Breast epithelium (tissue), 4 donors: ENCODE measurements at regions not wholly inside any gene's neighbourhood (a gene's known extent, or its start where the extent isn't known, plus 50 kb on each side); places are given as distances from the start of the nearest gene placed in this dataset.

Source experiments
- DNase-seq, 2 donors: peaks; one replicate each; pipeline ENCODE4 v3.0.0-alpha.2; 2019; ENCODE audit warnings: low spot score in 2 of 2
- H3K27ac ChIP-seq, 2 donors: fragments of 200-600 bp; sonication (generic) in 1 of 2; one replicate each; pipeline ENCODE4 v1.5.1; 2016 to 2019; ENCODE audit warnings: mild to moderate bottlenecking in 1 of 2
- H3K27me3 ChIP-seq, 2 donors: fragments of 200-600 bp; sonication (generic) in 1 of 2; one replicate each; pipeline versions ENCODE4 v1.5.1 to v1.6.0; 2017 to 2019; ENCODE audit warnings: control low read depth in 1 of 2, mild to moderate bottlenecking in 1 of 2
- H3K36me3 ChIP-seq: fragments of 200-600 bp; one replicate; pipeline ENCODE4 v1.5.1; 2019
- H3K4me1 ChIP-seq, 2 donors: fragments of 200-600 bp; sonication (generic); one replicate each; pipeline ENCODE4 v1.5.1; 2016 to 2019; ENCODE audit warnings: control low read depth in 1 of 2
- H3K4me3 ChIP-seq, 3 donors: fragments of 200-600 bp; sonication (generic); 1 replicate in 2 of 3; 2 replicates in 1 of 3; pipeline ENCODE4 v1.5.1; 2016 to 2019; ENCODE audit warnings: mild to moderate bottlenecking in 3 of 3, moderate library complexity in 2 of 3
- H3K9me3 ChIP-seq, 2 donors: fragments of 200-600 bp; sonication (generic) in 1 of 2; one replicate each; pipeline ENCODE4 v1.5.1; 2016 to 2019; ENCODE audit warnings: control low read depth in 1 of 2
- CTCF ChIP-seq, 3 donors: fragments of 450-650 bp; IDR thresholded peaks; one replicate each; pipeline ENCODE4 v1.5.1; 2016 to 2017; ENCODE audit warnings: antibody characterized with exemption in 3 of 3, mild to moderate bottlenecking in 3 of 3, moderate library complexity in 3 of 3
- POLR2A ChIP-seq: fragments of 450-650 bp; IDR thresholded peaks from one replicate; pipeline ENCODE4 v1.6.1; 2016; ENCODE audit warnings: antibody characterized with exemption, mild to moderate bottlenecking, moderate library complexity
- POLR2AphosphoS5 ChIP-seq, 3 donors: sonication (generic); formaldehyde crosslinking; IDR thresholded peaks; one replicate each; pipeline ENCODE4 v1.6.1; 2017; ENCODE audit warnings: antibody characterized with exemption in 3 of 3
- intact Hi-C: fragments of 100-400 bp; cut with DNase I; formaldehyde crosslinking; loops from one replicate; pipeline ENCODE4 v1.15.1; 2023; ENCODE audit warnings: low total_unique reads

- Histone ChIP-seq H3K27ac (no peak overlapping the region), H3K27me3 (no peaks in the 10 kb centered on the region), H3K36me3 (no peaks in the 10 kb centered on the region), H3K4me3 (no peak overlapping the region), H3K4me1 (no peaks in the 10 kb centered on the region), H3K9me3 (no peaks in the 10 kb centered on the region)
- DNase-seq: no peak
- TF ChIP-seq CTCF (IDR thresholded peaks at IDR 0.05) (no peak), POLR2A (no peak), POLR2AphosphoS5 (IDR thresholded peaks at IDR 0.05) (no peak)
- intact Hi-C loops: no loop called here
Observed at GRCh38 chr3:25854214-25854613, 64.3 kb downstream of the OXSM start.

GRCh38 chr3:25854635-25855034, 64.7 kb downstream of the OXSM start:
- TF ChIP-seq POLR2AphosphoS5 (IDR thresholded peaks at IDR 0.05) (no peak), CTCF (IDR thresholded peaks at IDR 0.05) (no peak), POLR2A (no peak)
- no peaks in the 10 kb centered on the region for H3K36me3 ChIP-seq
- DNase-seq: no peak
- H3K27me3 ChIP-seq: no peaks in the 10 kb centered on the region
- H3K4me3 ChIP-seq: no peak overlapping the region
- H3K27ac ChIP-seq: no peak overlapping the region
- intact Hi-C loops: no loop called here
- H3K4me1 ChIP-seq: no peaks in the 10 kb centered on the region
- H3K9me3 ChIP-seq: no peaks in the 10 kb centered on the region

GRCh38 chr3:25855266-25855784, 65.4 kb downstream of the OXSM start:
- no peaks in the 10 kb centered on the region for H3K27me3 ChIP-seq
- no peaks in the 10 kb centered on the region for H3K4me1 ChIP-seq
- H3K9me3 ChIP-seq: peaks cover 0 to 3% of the 10 kb centered on the region in 2 donors
- no peak overlapping the region for H3K27ac ChIP-seq
- H3K4me3 ChIP-seq: no peak overlapping the region
- intact Hi-C loops: no loop called here
- no peak for DNase-seq
- no peaks in the 10 kb centered on the region for H3K36me3 ChIP-seq
- TF ChIP-seq CTCF (IDR thresholded peaks at IDR 0.05): no peak
- no peak for TF ChIP-seq POLR2AphosphoS5 (IDR thresholded peaks at IDR 0.05)
- no peak for TF ChIP-seq POLR2A

GRCh38 chr3:25856902-25857518, 67.1 kb downstream of the OXSM start:
- TF ChIP-seq POLR2A: no peak
- peak in 2 of 3 donors; percentile 50 for TF ChIP-seq CTCF (IDR thresholded peaks at IDR 0.05)
- H3K9me3 ChIP-seq: peaks cover 0 to 7% of the 10 kb centered on the region in 2 donors
- intact Hi-C loops: no loop called here
- H3K4me1 ChIP-seq: no peaks in the 10 kb centered on the region
- no peak overlapping the region for H3K27ac ChIP-seq
- DNase-seq: no peak
- H3K27me3 ChIP-seq: no peaks in the 10 kb centered on the region
- no peaks in the 10 kb centered on the region for H3K36me3 ChIP-seq
- no peak overlapping the region for H3K4me3 ChIP-seq

GRCh38 chr3:25861566-25861965, 71.7 kb downstream of the OXSM start:
- H3K9me3 ChIP-seq: peaks cover 0 to 7% of the 10 kb centered on the region in 2 donors
- DNase-seq: no peak
- H3K4me1 ChIP-seq: no peaks in the 10 kb centered on the region
- intact Hi-C loops: no loop called here
- H3K36me3 ChIP-seq: no peaks in the 10 kb centered on the region
- no peak overlapping the region for H3K27ac ChIP-seq
- H3K4me3 ChIP-seq: no peak overlapping the region
- TF ChIP-seq POLR2AphosphoS5 (IDR thresholded peaks at IDR 0.05) (no peak), POLR2A (no peak), CTCF (IDR thresholded peaks at IDR 0.05) (no peak)
- H3K27me3 ChIP-seq: no peaks in the 10 kb centered on the region
